MCF 10A (cell line): ENCODE measurements at regions not wholly inside any gene's neighbourhood (a gene's known extent, or its start where the extent isn't known, plus 50 kb on each side); places are given as distances from the start of the nearest gene placed in this dataset.

Source experiments
- BruUV-seq: library from RNA; stranded (reverse); fragments of 400-500 nt; replicated peaks from 2 replicates; lab custom pipeline; 2021; lab: Mats Ljungman, UMichigan
- CTCF ChIA-PET: fragments of 300-600 bp; sonication (Branson Sonifier 250); formaldehyde crosslinking; extraction: SDS; loops from one replicate; lab custom pipeline; 2021; ENCODE audit warnings: antibody characterized with exemption, inconsistent platforms; lab: Yijun Ruan, JAX
- POLR2A ChIA-PET: fragments of 300-600, 350-650 bp; sonication (Branson Sonifier 250); formaldehyde crosslinking; extraction: SDS; loops from one replicate; lab custom pipeline; 2020; ENCODE audit warnings: antibody characterized with exemption, inconsistent platforms; lab: Yijun Ruan, JAX
- DNase-seq: peaks from one replicate; pipeline ENCODE4 v3.0.0-alpha.2; 2018; ENCODE audit not compliant: unreplicated experiment
- H3K27ac Mint-ChIP-seq: one replicate; pipeline ENCODE4 v1.8.0; 2022; ENCODE audit warnings: mild to moderate bottlenecking, low read depth, mixed read lengths; ENCODE audit not compliant: unreplicated experiment
- H3K27me3 Mint-ChIP-seq: one replicate; pipeline ENCODE4 v1.8.0; 2022; ENCODE audit warnings: mixed read lengths; ENCODE audit not compliant: insufficient read depth, unreplicated experiment
- H3K36me3 Mint-ChIP-seq: one replicate; pipeline ENCODE4 v1.8.0; 2022; ENCODE audit warnings: mild to moderate bottlenecking, moderate library complexity, mixed read lengths; ENCODE audit not compliant: insufficient read depth, unreplicated experiment
- H3K4me1 Mint-ChIP-seq: one replicate; pipeline ENCODE4 v1.8.0; 2022; ENCODE audit warnings: mixed read lengths; ENCODE audit not compliant: insufficient read depth, unreplicated experiment
- H3K4me3 Mint-ChIP-seq: one replicate; pipeline ENCODE4 v1.8.0; 2022; ENCODE audit warnings: mild to moderate bottlenecking, moderate library complexity, mixed read lengths; ENCODE audit not compliant: unreplicated experiment
- H3K9me3 Mint-ChIP-seq: one replicate; pipeline ENCODE4 v1.8.0; 2022; ENCODE audit warnings: mixed read lengths; ENCODE audit not compliant: unreplicated experiment
- intact Hi-C: fragments of 100-400 bp; cut with micrococcal nuclease; formaldehyde crosslinking; loops from 2 replicates; pipeline ENCODE4 v1.14.1; 2022
- TF ChIP-seq, protein P1 (sequence below): fragments of 200-600 bp; IDR thresholded peaks from one replicate; pipeline ENCODE4 v1.8.0; 2022; ENCODE audit warnings: antibody characterized with exemption, mild to moderate bottlenecking; ENCODE audit not compliant: unreplicated experiment

DNA sequence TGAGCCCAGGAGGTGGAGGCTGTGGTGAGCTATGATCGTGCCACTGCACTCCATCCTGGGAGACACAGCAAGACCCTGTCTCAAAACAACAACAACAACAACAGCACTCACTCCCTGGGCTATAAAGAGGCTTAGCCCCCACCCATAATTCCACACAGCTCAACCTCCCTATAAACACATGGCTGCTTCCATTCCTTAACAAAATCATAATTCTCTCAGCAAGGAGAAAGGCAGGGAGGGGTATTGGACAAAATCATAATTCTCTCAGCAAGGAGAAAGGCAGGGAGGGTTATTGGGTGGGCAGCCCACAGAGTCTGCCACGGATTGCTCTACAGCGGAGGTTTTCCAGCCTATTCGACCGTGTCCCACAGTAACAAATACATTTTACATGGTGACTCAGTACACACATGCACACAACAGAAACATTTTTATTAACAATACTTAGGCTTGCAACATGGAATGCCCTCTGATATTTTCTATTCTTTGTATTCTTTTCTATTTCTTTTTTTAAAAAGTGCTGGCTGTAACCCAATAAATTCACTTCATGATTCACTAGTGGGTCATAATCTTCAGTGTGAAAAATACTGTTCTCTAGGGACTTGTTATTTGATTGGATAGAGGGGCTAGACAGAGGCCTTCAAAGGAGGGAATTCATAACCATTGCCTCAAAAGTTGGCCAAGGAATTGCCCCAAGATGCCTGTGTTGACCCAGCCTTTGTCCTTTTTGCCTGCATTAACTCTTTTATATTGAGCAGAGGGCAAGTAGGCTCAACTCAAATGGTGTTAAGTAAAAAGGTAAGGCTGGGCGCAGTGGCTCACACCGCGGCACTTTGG, 50.6 kb upstream of the ZMYND8 start:
- POLR2A ChIA-PET: interaction anchor here (0.6 to 2.0 kb wide), 3 partner anchors 25 to 650 kb away, joined by 3 to 5 read pairs (median 3); no protein-coding TSS in a partner anchor
- H3K9me3 Mint-ChIP-seq: no peaks in the 10 kb centered on the region
- no peak overlapping the region for H3K27ac Mint-ChIP-seq
- no peaks in the 10 kb centered on the region for H3K27me3 Mint-ChIP-seq
- BruUV-seq: no TSS peak
- TF ChIP-seq, protein P1, sequence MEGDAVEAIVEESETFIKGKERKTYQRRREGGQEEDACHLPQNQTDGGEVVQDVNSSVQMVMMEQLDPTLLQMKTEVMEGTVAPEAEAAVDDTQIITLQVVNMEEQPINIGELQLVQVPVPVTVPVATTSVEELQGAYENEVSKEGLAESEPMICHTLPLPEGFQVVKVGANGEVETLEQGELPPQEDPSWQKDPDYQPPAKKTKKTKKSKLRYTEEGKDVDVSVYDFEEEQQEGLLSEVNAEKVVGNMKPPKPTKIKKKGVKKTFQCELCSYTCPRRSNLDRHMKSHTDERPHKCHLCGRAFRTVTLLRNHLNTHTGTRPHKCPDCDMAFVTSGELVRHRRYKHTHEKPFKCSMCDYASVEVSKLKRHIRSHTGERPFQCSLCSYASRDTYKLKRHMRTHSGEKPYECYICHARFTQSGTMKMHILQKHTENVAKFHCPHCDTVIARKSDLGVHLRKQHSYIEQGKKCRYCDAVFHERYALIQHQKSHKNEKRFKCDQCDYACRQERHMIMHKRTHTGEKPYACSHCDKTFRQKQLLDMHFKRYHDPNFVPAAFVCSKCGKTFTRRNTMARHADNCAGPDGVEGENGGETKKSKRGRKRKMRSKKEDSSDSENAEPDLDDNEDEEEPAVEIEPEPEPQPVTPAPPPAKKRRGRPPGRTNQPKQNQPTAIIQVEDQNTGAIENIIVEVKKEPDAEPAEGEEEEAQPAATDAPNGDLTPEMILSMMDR: no peak
- no peaks in the 10 kb centered on the region for H3K36me3 Mint-ChIP-seq
- intact Hi-C loops: no loop called here
- CTCF ChIA-PET: interaction anchor here (1.3 kb wide), 1 partner anchor 12 kb away, joined by 4 read pairs; no protein-coding TSS in a partner anchor
- H3K4me3 Mint-ChIP-seq: no peak overlapping the region
- no peaks in the 10 kb centered on the region for H3K4me1 Mint-ChIP-seq
- DNase-seq: no peak

DNA sequence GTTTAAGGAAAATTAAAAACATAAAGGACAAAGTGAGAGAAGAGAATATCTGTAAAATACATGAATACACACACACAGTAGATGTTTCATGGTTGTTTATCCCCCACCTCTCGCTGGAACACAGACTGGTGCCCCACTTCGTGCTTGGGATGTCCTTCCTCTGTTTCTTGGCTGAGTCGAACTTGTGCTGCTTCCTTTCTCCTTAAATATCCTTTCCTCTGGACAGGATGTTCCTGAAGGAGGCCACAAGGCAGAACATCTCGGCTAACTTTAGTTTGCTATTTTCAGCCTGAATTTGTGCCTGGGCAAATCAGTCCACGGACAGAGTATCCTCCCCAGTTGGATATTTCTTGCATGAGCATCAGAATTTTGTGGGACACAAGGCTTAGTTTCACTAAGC, 54.7 kb upstream of the ZMYND8 start:
- Mint-ChIP-seq H3K36me3 (no peaks in the 10 kb centered on the region), H3K4me1 (no peaks in the 10 kb centered on the region), H3K27me3 (no peaks in the 10 kb centered on the region), H3K27ac (no peak overlapping the region), H3K9me3 (no peaks in the 10 kb centered on the region), H3K4me3 (no peak overlapping the region)
- TF ChIP-seq, protein P1: no peak
- intact Hi-C loops: no loop called here
- no peak for DNase-seq
- BruUV-seq: no TSS peak
- ChIA-PET POLR2A (interaction anchor here (1.3 kb wide), 1 partner anchor 21 kb away, joined by 4 read pairs; no protein-coding TSS in a partner anchor), CTCF (interaction anchor here (3.7 kb wide), 1 partner anchor 27 kb away, joined by 10 read pairs; no protein-coding TSS in a partner anchor)

DNA sequence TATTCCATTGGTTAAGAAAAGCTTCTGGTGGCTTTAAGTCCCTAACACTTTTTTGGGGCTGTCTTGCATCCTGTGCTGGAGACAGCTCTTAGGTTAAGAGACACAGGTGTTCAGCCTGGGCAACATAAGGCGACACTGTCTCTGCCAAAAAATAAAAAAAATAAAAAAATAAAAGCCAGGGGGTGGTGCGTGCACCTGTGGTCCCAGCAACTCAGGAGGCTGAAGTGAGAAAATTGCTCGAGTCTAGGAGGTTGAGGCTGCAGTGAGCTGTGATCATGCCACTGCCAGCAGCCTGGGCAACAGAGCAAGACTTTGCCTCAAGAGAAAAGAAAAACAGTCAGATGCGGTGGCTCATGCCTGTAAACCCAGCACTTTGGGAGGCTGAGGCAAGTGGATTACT, 55.6 kb upstream of the ZMYND8 start:
- intact Hi-C loops: no loop called here
- Mint-ChIP-seq H3K4me3 (no peak overlapping the region), H3K4me1 (no peaks in the 10 kb centered on the region), H3K36me3 (no peaks in the 10 kb centered on the region), H3K27me3 (no peaks in the 10 kb centered on the region), H3K27ac (no peak overlapping the region), H3K9me3 (no peaks in the 10 kb centered on the region)
- ChIA-PET CTCF (interaction anchor here (0.6 to 3.7 kb wide), 3 partner anchors 15 to 219 kb away, joined by 3 to 10 read pairs (median 4); no protein-coding TSS in a partner anchor), POLR2A (interaction anchor here (0.6 to 2.1 kb wide), 6 partner anchors 12 to 177 kb away, joined by 3 to 6 read pairs (median 4); no protein-coding TSS in a partner anchor)
- no TSS peak for BruUV-seq
- TF ChIP-seq, protein P1: no peak
- no peak for DNase-seq

DNA sequence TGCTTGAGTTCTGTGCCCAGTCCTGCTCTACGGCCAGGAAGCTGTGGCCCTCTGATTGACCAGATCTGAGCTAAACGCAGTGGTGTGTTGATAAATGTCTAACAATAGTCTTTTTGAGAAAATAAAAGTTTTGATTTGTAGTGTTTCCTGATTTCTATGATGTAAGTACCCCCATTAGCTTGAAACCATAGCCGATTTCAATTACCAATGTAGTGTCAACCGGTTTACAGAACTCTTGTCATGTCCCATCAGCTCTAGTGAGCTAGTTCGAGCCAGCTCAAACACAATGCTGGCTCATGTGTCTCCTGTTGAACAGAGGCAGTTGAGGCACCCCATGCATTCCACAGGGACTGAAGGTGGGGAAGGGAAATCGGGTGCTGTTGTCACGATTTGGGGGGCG, 56.7 kb upstream of the ZMYND8 start:
- ChIA-PET CTCF (interaction anchor here (0.7 to 3.7 kb wide), 3 partner anchors 14 to 1829 kb away, joined by 3 to 10 read pairs (median 4); no protein-coding TSS in a partner anchor), POLR2A (interaction anchor here (0.7 to 2.1 kb wide), 3 partner anchors 13 to 746 kb away, joined by 3 to 6 read pairs (median 4); no protein-coding TSS in a partner anchor)
- Mint-ChIP-seq H3K27me3 (no peaks in the 10 kb centered on the region), H3K9me3 (no peaks in the 10 kb centered on the region), H3K4me1 (peaks cover 7% of the 10 kb centered on the region), H3K36me3 (no peaks in the 10 kb centered on the region), H3K4me3 (no peak overlapping the region), H3K27ac (no peak overlapping the region)
- DNase-seq: no peak
- BruUV-seq: no TSS peak
- intact Hi-C loops: no loop called here
- TF ChIP-seq, protein P1: no peak
